ENCODE measurements at regions not wholly inside any gene's neighbourhood (a gene's known extent, or its start where the extent isn't known, plus 50 kb on each side); places are given as distances from the start of the nearest gene placed in this dataset.

- no peaks in the 10 kb centered on the region for H4K20me1 ChIP-seq (replicated peaks; ENCODE audit: insufficient read depth)
- H3F3A ChIP-seq (replicated peaks; ENCODE audit: low read depth), result no peaks in the 10 kb centered on the region
- TF ChIP-seq CTCF (conservative IDR thresholded peaks at IDR 0.05; ENCODE audit: low read depth in 2 of 2), result no peak
- TF ChIP-seq ETS1 (IDR thresholded peaks at IDR 0.05), result no peak
- no peak for TF ChIP-seq ZNF462 (CRISPR knock-in tag; IDR thresholded peaks at IDR 0.05)
- TF ChIP-seq JUNB (IDR thresholded peaks at IDR 0.05; ENCODE audit: unreplicated experiment), result no peak
- no peaks in the 10 kb centered on the region for H3K79me2 ChIP-seq (replicated peaks; ENCODE audit: insufficient read depth)
- H3K36me3 ChIP-seq (ENCODE audit: insufficient read depth), result peaks cover 9% of the 10 kb centered on the region
- no peak overlapping the region for H3K27ac Mint-ChIP-seq
- H3K36me3 Mint-ChIP-seq (ENCODE audit: low read depth), result peaks cover 20% of the 10 kb centered on the region; the same call in 2 of the 3 replicates
- no peaks in the 10 kb centered on the region for H3K4me1 ChIP-seq (ENCODE audit: insufficient read depth)
- peaks cover 7% of the 10 kb centered on the region for H3K4me1 Mint-ChIP-seq
- DNase-seq (ENCODE audit: low spot score) (no peak), ATAC-seq (no peak)
- H3K27me3 ChIP-seq (ENCODE audit: insufficient read depth), result no peaks in the 10 kb centered on the region
- peaks cover 36% of the 10 kb centered on the region for H3K9me3 Mint-ChIP-seq
- no peaks in the 10 kb centered on the region for H3K9me2 ChIP-seq (ENCODE audit: insufficient read depth)
- no peak overlapping the region for H3K4me3 ChIP-seq
- no peak overlapping the region for H3K4me2 ChIP-seq
- no peak overlapping the region for H3K4me3 Mint-ChIP-seq
- H2AFZ ChIP-seq, result no peak overlapping the region
- H3K27me3 Mint-ChIP-seq (ENCODE audit: insufficient read depth, low read depth, poor library complexity), result no peaks in the 10 kb centered on the region
- H3K27ac ChIP-seq (ENCODE audit: low read depth), result no peak overlapping the region
These were observed 697.9 kb upstream of the SOX9 start for GRCh38 chr17:71422968-71423367.

Measured in GM23338 (cell line).